ENCODE measurements at regions not wholly inside any gene's neighbourhood (a gene's known extent, or its start where the extent isn't known, plus 50 kb on each side); places are given as distances from the start of the nearest gene placed in this dataset.

DNA sequence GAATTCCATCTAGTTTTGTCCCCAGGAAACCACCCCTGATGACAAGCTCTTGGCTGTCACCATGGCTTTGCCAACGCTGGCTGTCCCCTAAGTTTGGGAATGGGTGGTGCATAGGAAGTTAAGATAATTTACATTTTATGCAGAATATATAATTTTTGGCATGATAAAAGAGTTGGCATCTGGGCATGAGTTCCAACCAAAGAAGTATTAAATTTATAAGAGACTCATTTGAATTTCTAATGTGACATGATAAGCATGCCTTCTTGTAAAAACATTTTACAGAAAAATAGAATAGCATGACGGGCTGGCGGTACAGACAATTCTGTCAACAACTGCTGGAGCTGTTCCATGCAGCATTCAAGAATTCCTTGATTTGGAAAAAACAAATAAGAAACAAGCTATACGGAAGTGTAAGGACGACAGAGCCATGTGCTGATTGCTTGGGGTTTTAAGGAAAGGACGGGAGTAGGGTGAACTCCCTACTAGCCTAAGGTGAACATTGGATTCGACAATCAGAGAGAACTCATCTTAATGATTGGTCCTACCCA, 106.8 kb upstream of the C1orf21 start:
- TF ChIP-seq POLR2A (IDR thresholded peaks at IDR 0.05) (no peak), CTCF (IDR thresholded peaks at IDR 0.05) (no peak)

Data from thyroid gland (tissue), 4 donors.